ENCODE measurements at regions not wholly inside any gene's neighbourhood (a gene's known extent, or its start where the extent isn't known, plus 50 kb on each side); places are given as distances from the start of the nearest gene placed in this dataset.
A peak's percentile ranks its signal among the peaks of the same experiment; 100 is the strongest.

DNA sequence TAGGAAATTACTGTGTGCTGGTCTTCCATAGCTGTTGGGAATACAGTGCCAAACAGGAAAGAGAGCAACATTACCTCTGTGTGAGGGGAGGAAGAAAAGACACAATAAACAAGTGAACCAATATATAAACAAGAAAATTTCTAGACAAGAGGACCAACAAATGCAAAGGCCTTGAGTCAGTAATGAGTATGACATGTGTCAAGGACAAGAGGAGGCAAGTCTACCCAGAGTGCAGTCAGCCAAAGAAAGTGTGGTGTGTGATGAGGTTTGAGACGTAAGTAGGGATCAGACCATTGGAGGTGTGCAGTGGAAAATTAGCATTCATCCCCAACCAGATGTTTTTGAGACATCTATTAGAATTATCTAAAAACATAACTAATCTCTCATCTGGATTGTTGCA, 69.5 kb upstream of the CDH6 start:
- Histone ChIP-seq H3K36me3 (replicated peaks) (no peaks in the 10 kb centered on the region), H3K27ac (no peak overlapping the region), H3K27me3 (replicated peaks) (no peaks in the 10 kb centered on the region), H3K4me3 (ENCODE audit: low read depth, low read length) (no peak overlapping the region)
- DNase-seq, result no peak
- TF ChIP-seq, protein P1, sequence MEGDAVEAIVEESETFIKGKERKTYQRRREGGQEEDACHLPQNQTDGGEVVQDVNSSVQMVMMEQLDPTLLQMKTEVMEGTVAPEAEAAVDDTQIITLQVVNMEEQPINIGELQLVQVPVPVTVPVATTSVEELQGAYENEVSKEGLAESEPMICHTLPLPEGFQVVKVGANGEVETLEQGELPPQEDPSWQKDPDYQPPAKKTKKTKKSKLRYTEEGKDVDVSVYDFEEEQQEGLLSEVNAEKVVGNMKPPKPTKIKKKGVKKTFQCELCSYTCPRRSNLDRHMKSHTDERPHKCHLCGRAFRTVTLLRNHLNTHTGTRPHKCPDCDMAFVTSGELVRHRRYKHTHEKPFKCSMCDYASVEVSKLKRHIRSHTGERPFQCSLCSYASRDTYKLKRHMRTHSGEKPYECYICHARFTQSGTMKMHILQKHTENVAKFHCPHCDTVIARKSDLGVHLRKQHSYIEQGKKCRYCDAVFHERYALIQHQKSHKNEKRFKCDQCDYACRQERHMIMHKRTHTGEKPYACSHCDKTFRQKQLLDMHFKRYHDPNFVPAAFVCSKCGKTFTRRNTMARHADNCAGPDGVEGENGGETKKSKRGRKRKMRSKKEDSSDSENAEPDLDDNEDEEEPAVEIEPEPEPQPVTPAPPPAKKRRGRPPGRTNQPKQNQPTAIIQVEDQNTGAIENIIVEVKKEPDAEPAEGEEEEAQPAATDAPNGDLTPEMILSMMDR (IDR thresholded peaks at IDR 0.05; ENCODE audit: low read depth, low read length, missing control alignments), result no peak
- in situ Hi-C loops (cut with HindIII; ENCODE audit: low pct_ligation_motif_present, low sequenced_read_pairs), result no loop called here

DNA sequence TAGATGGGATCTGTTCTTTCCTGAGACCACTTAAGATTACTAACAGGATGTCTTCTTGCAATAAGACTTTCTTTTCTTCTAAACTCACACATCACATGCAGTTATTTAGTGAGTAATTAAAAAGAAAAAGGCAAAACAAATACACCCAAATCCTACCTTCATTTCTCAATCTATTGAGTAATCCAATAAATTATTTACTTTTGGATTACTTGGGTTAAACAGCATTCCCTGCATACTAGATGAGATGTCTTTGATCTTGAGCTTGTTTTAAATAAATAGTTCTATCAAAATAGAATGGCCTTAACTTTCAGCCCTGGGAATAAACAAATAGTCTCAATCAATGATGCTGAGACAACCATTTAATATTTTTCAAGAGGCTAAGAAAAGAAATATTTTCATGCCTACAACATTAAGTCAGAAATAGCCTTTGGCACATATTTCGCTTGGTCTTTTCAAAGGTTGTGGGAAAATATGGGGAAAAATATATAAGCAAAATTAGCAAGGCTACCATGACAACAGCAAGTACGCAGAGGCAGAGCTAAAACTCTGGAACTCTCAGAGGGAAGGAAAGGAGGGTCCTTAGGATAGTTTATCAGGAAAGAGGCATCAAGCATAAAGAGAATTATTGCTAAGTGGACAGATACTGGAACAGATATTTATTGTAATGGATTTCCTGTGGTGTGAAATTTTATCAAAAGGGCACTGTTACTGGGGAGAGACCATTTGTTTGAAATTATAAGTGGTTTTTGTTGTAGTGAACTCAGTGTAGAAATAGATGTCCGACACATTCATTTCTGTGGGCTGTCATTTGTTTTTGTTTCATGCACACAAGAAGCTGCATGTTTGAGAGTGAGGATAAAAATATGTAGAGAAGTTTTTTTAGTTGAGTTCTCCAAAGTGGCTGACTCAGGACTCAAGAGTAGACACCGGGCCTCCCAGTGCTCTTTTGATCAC, 70.2 kb upstream of the CDH6 start:
- no peaks in the 10 kb centered on the region for H3K27me3 ChIP-seq (replicated peaks)
- no peak overlapping the region for H3K4me3 ChIP-seq (ENCODE audit: low read depth, low read length)
- peak overlapping the region; percentile 23 for H3K27ac ChIP-seq
- DNase-seq, result peak; percentile 44
- in situ Hi-C loops (cut with HindIII; ENCODE audit: low pct_ligation_motif_present, low sequenced_read_pairs), result no loop called here
- TF ChIP-seq, protein P1 (IDR thresholded peaks at IDR 0.05; ENCODE audit: low read depth, low read length, missing control alignments), result no peak
- no peaks in the 10 kb centered on the region for H3K36me3 ChIP-seq (replicated peaks)

DNA sequence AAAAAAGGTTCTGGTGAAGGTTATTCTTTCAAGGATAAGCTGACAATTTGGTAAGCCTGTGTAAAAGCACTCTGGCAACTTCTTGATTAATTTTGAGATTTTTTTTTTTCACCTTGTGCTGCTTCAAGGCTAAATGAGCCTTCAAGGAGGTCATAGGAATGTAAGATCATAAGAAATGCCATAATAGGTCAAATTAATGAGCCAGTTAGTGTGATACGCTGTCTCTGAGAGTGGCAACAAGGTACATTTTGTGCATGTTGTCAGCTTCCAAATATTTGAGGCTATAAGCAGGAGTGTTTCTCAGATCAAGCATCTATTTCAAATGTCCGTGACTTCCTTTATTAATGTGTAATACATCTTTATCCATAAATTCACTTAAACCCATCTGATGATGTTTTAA, 72.3 kb upstream of the CDH6 start:
- no peaks in the 10 kb centered on the region for H3K36me3 ChIP-seq (replicated peaks)
- TF ChIP-seq, protein P1 (IDR thresholded peaks at IDR 0.05; ENCODE audit: low read depth, low read length, missing control alignments), result no peak
- no peak for DNase-seq
- H3K27me3 ChIP-seq (replicated peaks), result no peaks in the 10 kb centered on the region
- H3K27ac ChIP-seq, result no peak overlapping the region
- H3K4me3 ChIP-seq (ENCODE audit: low read depth, low read length), result no peak overlapping the region
- in situ Hi-C loops (cut with HindIII; ENCODE audit: low pct_ligation_motif_present, low sequenced_read_pairs), result no loop called here

DNA sequence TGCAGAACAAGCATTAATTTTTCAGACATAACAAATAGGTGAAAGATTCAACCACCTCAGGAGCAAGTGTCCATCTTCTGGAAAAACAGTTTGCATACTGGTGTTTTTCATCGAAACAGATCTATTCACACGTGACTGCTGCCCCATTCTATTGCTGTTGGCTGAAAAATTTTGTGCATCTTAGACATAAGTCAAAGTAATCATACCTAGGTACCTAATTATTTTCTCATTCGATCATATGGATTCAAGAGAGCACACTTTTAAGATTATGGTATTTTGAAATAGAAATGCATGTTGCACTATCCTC, 72.9 kb upstream of the CDH6 start:
- no peak for DNase-seq
- H3K27me3 ChIP-seq (replicated peaks), result no peaks in the 10 kb centered on the region
- no peak overlapping the region for H3K4me3 ChIP-seq (ENCODE audit: low read depth, low read length)
- in situ Hi-C loops (cut with HindIII; ENCODE audit: low pct_ligation_motif_present, low sequenced_read_pairs), result no loop called here
- TF ChIP-seq, protein P1 (IDR thresholded peaks at IDR 0.05; ENCODE audit: low read depth, low read length, missing control alignments), result no peak
- no peaks in the 10 kb centered on the region for H3K36me3 ChIP-seq (replicated peaks)
- no peak overlapping the region for H3K27ac ChIP-seq

DNA sequence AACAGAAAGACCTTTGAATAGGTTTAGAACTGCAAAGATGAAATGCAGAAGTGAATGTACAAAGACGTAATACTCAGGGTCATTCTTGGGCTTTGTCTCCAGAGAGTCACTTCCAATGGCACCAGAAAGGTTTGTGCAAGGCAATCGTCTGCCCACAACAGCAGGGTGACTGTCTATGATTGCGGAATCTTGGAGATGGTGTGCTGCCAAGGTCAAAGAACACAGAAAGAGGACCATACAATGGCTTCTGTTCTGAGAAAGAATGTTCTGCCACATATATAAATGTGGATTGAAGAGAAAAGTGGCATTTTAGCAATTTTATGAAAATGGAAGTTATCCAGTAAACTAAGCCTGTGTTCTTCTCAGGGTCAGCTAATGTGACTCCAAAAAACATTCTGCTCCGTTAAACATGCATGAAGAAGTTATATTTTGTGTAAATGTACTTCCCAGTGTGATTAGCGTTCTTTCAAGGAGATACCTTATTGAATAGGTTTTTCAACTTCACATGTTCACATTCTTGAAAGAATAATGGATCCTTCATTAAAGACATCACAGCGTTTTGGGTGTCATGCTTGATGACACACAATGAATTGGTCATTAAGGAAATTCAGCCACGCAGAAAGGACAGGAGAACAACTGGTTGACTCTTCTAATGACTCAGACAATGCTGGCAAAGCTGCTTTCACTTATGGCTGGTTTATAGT, 73.4 kb upstream of the CDH6 start:
- TF ChIP-seq, protein P1 (IDR thresholded peaks at IDR 0.05; ENCODE audit: low read depth, low read length, missing control alignments), result no peak
- Histone ChIP-seq H3K36me3 (replicated peaks) (no peaks in the 10 kb centered on the region), H3K27ac (no peak overlapping the region), H3K27me3 (replicated peaks) (no peaks in the 10 kb centered on the region), H3K4me3 (ENCODE audit: low read depth, low read length) (no peak overlapping the region)
- in situ Hi-C loops (cut with HindIII; ENCODE audit: low pct_ligation_motif_present, low sequenced_read_pairs), result no loop called here
- DNase-seq, result no peak

All from brain microvascular endothelial cell (primary cell).